IMR-90 (cell line): ENCODE measurements at regions not wholly inside any gene's neighbourhood (a gene's known extent, or its start where the extent isn't known, plus 50 kb on each side); places are given as distances from the start of the nearest gene placed in this dataset.

Experiments used
- ATAC-seq: fragments of 200-7000 bp; cut with Tn5 transposase; 2 replicates; pipeline ENCODE4 v1.9.1; 2020; ENCODE audit warnings: low read depth, mild to moderate bottlenecking, moderate library complexity
- BruUV-seq: library from RNA; stranded (reverse); fragments of 400-500 nt; replicated peaks from 2 replicates; lab custom pipeline; 2021; lab: Mats Ljungman, UMichigan
- CTCF ChIA-PET: fragments of 300-600 bp; formaldehyde crosslinking; extraction: SDS; loops from one replicate; lab custom pipeline; 2021; ENCODE audit warnings: antibody characterized with exemption; lab: Yijun Ruan, JAX
- POLR2A ChIA-PET: fragments of 300-600 bp; sonication (Branson Sonifier 250); formaldehyde crosslinking; loops from one replicate; lab custom pipeline; 2022; ENCODE audit warnings: antibody characterized with exemption; ENCODE audit not compliant: unreplicated experiment; lab: Charles Lee
- DNase-seq: peaks from one replicate; pipeline ENCODE4 v3.0.0; 2013
- H2AFZ ChIP-seq: replicated peaks from 2 replicates; pipeline ENCODE3; 2013; ENCODE audit warnings: low read length, mild to moderate bottlenecking; ENCODE audit not compliant: poor library complexity
- H2AK5ac ChIP-seq: 2 replicates; pipeline ENCODE4 v1.6.1; 2013; ENCODE audit warnings: low read depth, low read length, inconsistent platforms
- H2AK9ac ChIP-seq: replicated peaks from 2 replicates; pipeline ENCODE3; 2013; ENCODE audit warnings: mild to moderate bottlenecking, low read depth, low read length, moderate library complexity; ENCODE audit not compliant: poor library complexity
- H2BK120ac ChIP-seq: 2 replicates; pipeline ENCODE4 v1.6.1; 2013; ENCODE audit warnings: low read depth, low read length, inconsistent platforms
- H2BK15ac ChIP-seq: 3 replicates; pipeline ENCODE4 v1.6.1; 2013; ENCODE audit warnings: low read depth, low read length, inconsistent platforms
- H2BK20ac ChIP-seq: 2 replicates; pipeline ENCODE4 v1.6.1; 2013; ENCODE audit warnings: low read depth, mild to moderate bottlenecking, inconsistent platforms, low read length, moderate library complexity
- H2BK5ac ChIP-seq: 2 replicates; pipeline ENCODE4 v1.6.1; 2013; ENCODE audit warnings: mild to moderate bottlenecking, low read depth, low read length, inconsistent platforms; ENCODE audit not compliant: poor library complexity, severe bottlenecking
- H3K14ac ChIP-seq: replicated peaks from 2 replicates; pipeline ENCODE4 v1.6.1; 2013; ENCODE audit warnings: low read depth, low read length, inconsistent platforms
- H3K18ac ChIP-seq: 2 replicates; pipeline ENCODE4 v1.6.1; 2013; ENCODE audit warnings: low read depth, low read length, control low read depth
- H3K23ac ChIP-seq: 2 replicates; pipeline ENCODE4 v1.6.1; 2013; ENCODE audit warnings: low read depth, low read length, inconsistent platforms
- H3K27ac ChIP-seq: 2 replicates; pipeline ENCODE4 v1.5.1; 2013; ENCODE audit warnings: mild to moderate bottlenecking, control low read depth, low read length; ENCODE audit not compliant: insufficient read depth
- H3K27me3 ChIP-seq: 2 replicates; pipeline ENCODE4 v1.6.1; 2013; ENCODE audit warnings: low read length; ENCODE audit not compliant: control insufficient read depth, insufficient read depth
- H3K36me3 ChIP-seq: 2 replicates; pipeline ENCODE4 v1.6.1; 2013; ENCODE audit warnings: low read length, mixed read lengths; ENCODE audit not compliant: control insufficient read depth, insufficient read depth
- H3K4ac ChIP-seq: 2 replicates; pipeline ENCODE4 v1.6.1; 2013; ENCODE audit warnings: low read depth, low read length, inconsistent platforms
- H3K4me1 ChIP-seq: 2 replicates; pipeline ENCODE4 v1.6.1; 2013; ENCODE audit warnings: low read length, mixed read lengths; ENCODE audit not compliant: control insufficient read depth, insufficient read depth
- H3K4me2 ChIP-seq: 2 replicates; pipeline ENCODE4 v1.6.1; 2013; ENCODE audit warnings: low read depth, mild to moderate bottlenecking, control low read depth, low read length, moderate library complexity
- H3K4me3 ChIP-seq: 2 replicates; pipeline ENCODE4 v1.5.1; 2013; ENCODE audit warnings: low read depth, mild to moderate bottlenecking, control low read depth, low read length, moderate library complexity; ENCODE audit not compliant: insufficient read depth
- H3K56ac ChIP-seq: 2 replicates; pipeline ENCODE4 v1.6.1; 2013; ENCODE audit warnings: low read length, inconsistent platforms; ENCODE audit not compliant: insufficient read depth; ENCODE audit errors: extremely low read depth
- H3K79me1 ChIP-seq, 2 experiments: 2 replicates each; pipeline ENCODE4 v1.6.1; 2013; ENCODE audit warnings: low read length in 2 of 2, inconsistent platforms in 1 of 2, low read depth in 1 of 2
- H3K9ac ChIP-seq: 2 replicates; pipeline ENCODE4 v1.6.1; 2013; ENCODE audit warnings: low read depth, low read length, control low read depth
- H3K9me1 ChIP-seq: 2 replicates; pipeline ENCODE4 v1.6.1; 2013; ENCODE audit warnings: low read length, inconsistent platforms; ENCODE audit not compliant: insufficient read depth
- H3K9me3 ChIP-seq: 2 replicates; pipeline ENCODE4 v1.6.1; 2013; ENCODE audit warnings: low read length; ENCODE audit not compliant: control insufficient read depth, insufficient read depth
- H4K20me1 ChIP-seq: 2 replicates; pipeline ENCODE4 v1.6.1; 2013; ENCODE audit warnings: low read length, inconsistent platforms; ENCODE audit not compliant: insufficient read depth
- H4K5ac ChIP-seq: 2 replicates; pipeline ENCODE4 v1.6.1; 2013; ENCODE audit warnings: mild to moderate bottlenecking, low read depth, low read length, control low read depth
- H4K8ac ChIP-seq, 2 experiments: 2 replicates each; pipeline ENCODE4 v1.6.1; 2013; ENCODE audit warnings: low read depth in 2 of 2, low read length in 2 of 2, control low read depth in 1 of 2, inconsistent platforms in 1 of 2
- H4K91ac ChIP-seq: 2 replicates; pipeline ENCODE4 v1.6.1; 2013; ENCODE audit warnings: low read depth, low read length, inconsistent platforms; ENCODE audit not compliant: insufficient read depth
- BHLHE40 ChIP-seq: fragments of 150-350 bp; IDR thresholded peaks from 2 replicates; pipeline ENCODE4 v1.6.1; 2016; ENCODE audit warnings: mild to moderate bottlenecking, low read depth, low read length
- FOS ChIP-seq: fragments of 150-350 bp; IDR thresholded peaks from 2 replicates; pipeline ENCODE4 v1.6.1; 2016; ENCODE audit warnings: low read depth, low read length
- MAFK ChIP-seq: IDR thresholded peaks from 2 replicates; pipeline ENCODE4 v1.6.1; 2012; ENCODE audit warnings: low read depth, low read length, improper control_type of control experiment
- NFE2L2 ChIP-seq: fragments of 150-350 bp; IDR thresholded peaks from 2 replicates; pipeline ENCODE4 v1.6.1; 2016; ENCODE audit warnings: low read depth, mild to moderate bottlenecking, low read length
- POLR2A ChIP-seq: IDR thresholded peaks from 2 replicates; pipeline ENCODE4 v1.6.1; 2012; ENCODE audit warnings: mild to moderate bottlenecking, low read depth, low read length
- RFX5 ChIP-seq: IDR thresholded peaks from 2 replicates; pipeline ENCODE4 v1.8.0; 2012; ENCODE audit warnings: low read depth, mild to moderate bottlenecking, low read length, moderate library complexity
- WGBS, 2 experiments: methylation state at CpG; one replicate each; pipeline versions ENCODE4 v1.1.5 to v1.1.7; 2013; ENCODE audit warnings: missing lambda C conversion rate in 2 of 2; ENCODE audit not compliant: insufficient read length in 1 of 2; ENCODE audit errors: extremely low coverage in 2 of 2; 5-methylcytosine and 5-hydroxymethylcytosine counted together
- dilution Hi-C: fragments of 300-500 bp; cut with HindIII; formaldehyde crosslinking; loops from one replicate; pipeline ENCODE4 v1.14.3; 2018; ENCODE audit warnings: low sequenced_read_pairs; ENCODE audit not compliant: unreplicated experiment
- in situ Hi-C: fragments of 300-500 bp; cut with MboI; formaldehyde crosslinking; loops from 3 replicates; pipeline ENCODE4 v1.14.3; 2019; ENCODE audit warnings: low sequenced_read_pairs, inconsistent platforms, mixed read lengths
- intact Hi-C: fragments of 100-400 bp; cut with micrococcal nuclease; formaldehyde crosslinking; loops from 2 replicates; pipeline ENCODE4 v1.10.0; 2022
- TF ChIP-seq, protein P1 (sequence below): conservative IDR thresholded peaks from 2 replicates; pipeline ENCODE4 v1.5.1; 2012; ENCODE audit warnings: mild to moderate bottlenecking, low read depth, low read length, improper control_type of control experiment

DNA sequence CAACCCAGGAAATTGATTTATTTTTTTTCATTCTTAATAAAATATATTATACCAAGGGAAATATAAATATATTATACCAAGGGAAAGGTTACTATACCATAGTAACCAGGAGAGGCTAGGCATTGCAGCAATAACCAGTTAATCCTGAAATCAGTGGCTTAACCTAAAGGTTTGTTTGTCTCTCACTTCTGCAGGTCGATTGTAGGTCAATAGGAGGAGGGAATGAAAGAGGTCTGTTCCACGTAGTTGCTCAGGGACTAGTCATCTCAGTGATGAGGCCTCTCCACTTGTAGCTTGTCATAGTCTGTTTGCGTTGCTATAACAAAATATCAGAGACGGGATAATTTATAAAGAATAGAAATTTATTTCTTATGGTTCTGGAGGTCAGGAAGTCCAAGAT, 168.0 kb downstream of the GJA1 start:
- no peak overlapping the region for H3K27ac ChIP-seq
- no peak overlapping the region for H2AK9ac ChIP-seq
- H4K20me1 ChIP-seq, result no peaks in the 10 kb centered on the region
- no peaks in the 10 kb centered on the region for H3K9me3 ChIP-seq
- H2BK120ac ChIP-seq, result no peak overlapping the region
- H3K18ac ChIP-seq, result no peak overlapping the region
- 65% methylated on average over 2 of the region's 4 CpGs; no CpG with 5 or more reads in 1 of the 2 experiments for WGBS, 2 experiments
- H3K9ac ChIP-seq, result no peak overlapping the region
- BruUV-seq, result no TSS peak
- no peak overlapping the region for H3K14ac ChIP-seq
- H2BK20ac ChIP-seq, result no peak overlapping the region; the same call in 1 of the 2 replicates
- no peak overlapping the region for H4K5ac ChIP-seq
- CTCF ChIA-PET, result no interaction called here
- dilution Hi-C loops (no loop called here), in situ Hi-C loops (no loop called here), intact Hi-C loops (no loop called here)
- H4K8ac ChIP-seq, result peak overlapping the region in 1 of 2 experiments; percentile 40; a peak in 2 of 4 replicates
- peak overlapping the region; percentile 17; the same call in 1 of the 2 replicates for H2AK5ac ChIP-seq
- H3K27me3 ChIP-seq, result no peaks in the 10 kb centered on the region
- no peak overlapping the region for H3K4ac ChIP-seq
- H3K4me1 ChIP-seq, result peaks cover 2% of the 10 kb centered on the region
- no peak overlapping the region for H3K56ac ChIP-seq
- H3K79me1 ChIP-seq, result no peaks in the 10 kb centered on the region
- no peak for DNase-seq
- POLR2A ChIA-PET, result interaction anchor here (0.7 kb wide), 1 partner anchor 48 kb away, joined by 8 read pairs; no protein-coding TSS in a partner anchor
- H3K9me1 ChIP-seq, result no peaks in the 10 kb centered on the region; the same call in 1 of the 2 replicates
- no peak overlapping the region for H2BK5ac ChIP-seq
- no peak overlapping the region for H3K4me2 ChIP-seq
- H3K23ac ChIP-seq, result no peak overlapping the region
- H4K91ac ChIP-seq, result no peak overlapping the region
- no peak overlapping the region for H2AFZ ChIP-seq
- TF ChIP-seq MAFK (no peak), RFX5 (no peak), FOS (no peak), BHLHE40 (no peak), POLR2A (no peak), NFE2L2 (no peak)
- TF ChIP-seq, protein P1, sequence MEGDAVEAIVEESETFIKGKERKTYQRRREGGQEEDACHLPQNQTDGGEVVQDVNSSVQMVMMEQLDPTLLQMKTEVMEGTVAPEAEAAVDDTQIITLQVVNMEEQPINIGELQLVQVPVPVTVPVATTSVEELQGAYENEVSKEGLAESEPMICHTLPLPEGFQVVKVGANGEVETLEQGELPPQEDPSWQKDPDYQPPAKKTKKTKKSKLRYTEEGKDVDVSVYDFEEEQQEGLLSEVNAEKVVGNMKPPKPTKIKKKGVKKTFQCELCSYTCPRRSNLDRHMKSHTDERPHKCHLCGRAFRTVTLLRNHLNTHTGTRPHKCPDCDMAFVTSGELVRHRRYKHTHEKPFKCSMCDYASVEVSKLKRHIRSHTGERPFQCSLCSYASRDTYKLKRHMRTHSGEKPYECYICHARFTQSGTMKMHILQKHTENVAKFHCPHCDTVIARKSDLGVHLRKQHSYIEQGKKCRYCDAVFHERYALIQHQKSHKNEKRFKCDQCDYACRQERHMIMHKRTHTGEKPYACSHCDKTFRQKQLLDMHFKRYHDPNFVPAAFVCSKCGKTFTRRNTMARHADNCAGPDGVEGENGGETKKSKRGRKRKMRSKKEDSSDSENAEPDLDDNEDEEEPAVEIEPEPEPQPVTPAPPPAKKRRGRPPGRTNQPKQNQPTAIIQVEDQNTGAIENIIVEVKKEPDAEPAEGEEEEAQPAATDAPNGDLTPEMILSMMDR, result no peak
- H3K4me3 ChIP-seq, result no peak overlapping the region
- H2BK15ac ChIP-seq, result no peak overlapping the region
- H3K36me3 ChIP-seq, result no peaks in the 10 kb centered on the region
- ATAC-seq, result no peak
